Right cardiac atrium (tissue), 5 donors: ENCODE measurements at regions not wholly inside any gene's neighbourhood (a gene's known extent, or its start where the extent isn't known, plus 50 kb on each side); places are given as distances from the start of the nearest gene placed in this dataset.
"Not testable (repeated sequence)": the region's sequence is repeated elsewhere in the genome, so short reads cannot be mapped to it uniquely, and the experiment has no call there.

Source experiments
- ATAC-seq, 2 donors: fragments of 200-7000 bp; cut with Tn5 transposase; one replicate each; pipeline versions ENCODE4 v1.8.0 to v1.9.1; 2020; ENCODE audit warnings: moderate library complexity in 2 of 2, mild to moderate bottlenecking in 1 of 2
- DNase-seq, 3 donors: peaks; one replicate each; pipeline ENCODE4 v3.0.0-alpha.2; 2020
- H3K27ac ChIP-seq: one replicate; pipeline ENCODE4 v1.5.1; 2013; ENCODE audit warnings: mild to moderate bottlenecking, low read length, control low read depth, moderate library complexity
- H3K27me3 ChIP-seq: one replicate; pipeline ENCODE4 v1.6.1; 2013; ENCODE audit not compliant: control insufficient read depth, insufficient read depth
- H3K4me1 ChIP-seq: one replicate; pipeline ENCODE4 v1.6.1; 2013; ENCODE audit warnings: low read length; ENCODE audit not compliant: control insufficient read depth, insufficient read depth
- H3K4me3 ChIP-seq: one replicate; pipeline ENCODE4 v1.5.1; 2013; ENCODE audit warnings: low read length, control low read depth
- H3K9me3 ChIP-seq: one replicate; pipeline ENCODE4 v1.6.1; 2013; ENCODE audit warnings: low read length; ENCODE audit not compliant: control insufficient read depth
- WGBS: extraction: QIAGEN DNeasy Blood & Tissue Kit; methylation state at CpG from one replicate; pipeline ENCODE4 v1.1.7; 2013; 5-methylcytosine and 5-hydroxymethylcytosine counted together
- intact Hi-C, 4 donors: fragments of 100-400 bp; cut with DNase I; formaldehyde crosslinking; loops; one replicate each; pipeline versions ENCODE4 v1.11.0 to v1.14.0; 2022 to 2023
- donor health status: healthy with polysubstance abuse.
- donor health status: DM: no; HTN: yes; CAD: no.
- donor health status: DM: no; HTN: no; CAD: no.
- donor health status: DM: no; HTN: yes; CAD: no; lungs with severe emphysema.
- donor health status: DM: yes; HTN: yes; CAD: no.

GRCh38 chr6:144957236-144957937, 672.3 kb downstream of the UTRN start:
- H3K27me3 ChIP-seq = no peaks in the 10 kb centered on the region
- 97% methylated on average over 1 of the region's 1 CpG for whole genome bisulfite sequencing
- DNase-seq (no peak), ATAC-seq (no peak)
- no peaks in the 10 kb centered on the region for H3K9me3 ChIP-seq
- H3K4me1 ChIP-seq = no peaks in the 10 kb centered on the region
- intact Hi-C loops = no loop called here
- no peak overlapping the region for H3K4me3 ChIP-seq
- no peak overlapping the region for H3K27ac ChIP-seq

DNA sequence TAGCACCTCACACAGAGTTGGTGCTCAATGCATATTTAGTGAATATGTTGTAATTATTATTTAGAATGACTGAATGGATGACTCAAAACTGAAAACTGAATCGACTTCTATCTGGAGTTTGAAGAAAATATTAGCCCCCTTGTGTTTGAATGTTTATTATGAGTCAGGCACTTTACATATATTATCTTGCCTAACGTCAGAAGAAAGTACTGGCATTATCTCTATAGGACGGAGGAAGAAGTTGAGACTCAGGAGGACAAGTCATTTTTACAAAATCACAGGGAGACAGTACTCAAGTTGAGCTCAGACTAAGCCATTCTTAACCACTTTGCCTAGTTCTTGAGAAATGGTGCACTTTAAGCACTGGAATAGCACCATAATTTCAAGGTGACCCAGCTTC, 684.0 kb downstream of the UTRN start:
- 64% methylated on average over 3 of the region's 3 CpGs for WGBS
- Histone ChIP-seq H3K27ac (no peak overlapping the region), H3K4me3 (no peak overlapping the region), H3K4me1 (no peaks in the 10 kb centered on the region), H3K27me3 (no peaks in the 10 kb centered on the region), H3K9me3 (no peaks in the 10 kb centered on the region)
- intact Hi-C loops = no loop called here
- DNase-seq (no peak), ATAC-seq (no peak)

DNA sequence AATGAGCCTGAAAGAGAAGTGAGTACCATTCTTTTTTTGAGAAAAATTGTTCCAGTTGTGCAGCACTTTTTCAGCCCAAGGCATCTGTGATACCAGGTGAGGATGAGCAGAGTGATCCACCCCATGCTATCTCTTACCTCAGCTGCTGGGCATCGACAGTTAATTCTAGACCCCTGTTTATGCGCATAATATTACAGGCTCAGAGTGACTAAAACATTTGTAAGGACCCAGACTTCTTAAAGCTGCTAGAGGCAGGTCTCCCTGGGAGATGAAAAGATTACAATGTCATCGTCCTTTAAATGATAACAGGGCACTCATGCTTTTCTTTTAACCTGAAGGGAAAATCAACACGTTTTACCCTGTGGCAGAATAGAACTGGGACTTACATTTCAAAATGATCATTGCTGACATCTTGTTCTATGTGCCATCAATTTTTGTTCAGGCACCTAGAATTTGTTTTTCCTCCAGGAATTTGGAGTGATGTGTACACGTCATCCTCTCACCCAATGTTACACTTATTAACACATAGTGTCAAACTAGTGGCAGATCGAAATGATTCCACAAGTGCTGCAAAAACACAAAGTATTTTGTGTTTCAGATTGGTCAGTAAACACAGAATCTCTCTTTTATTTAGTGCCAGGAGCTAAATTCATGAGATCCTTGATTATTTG, 684.6 kb downstream of the UTRN start:
- Histone ChIP-seq H3K27ac (no peak overlapping the region), H3K27me3 (no peaks in the 10 kb centered on the region), H3K9me3 (no peaks in the 10 kb centered on the region), H3K4me3 (no peak overlapping the region), H3K4me1 (no peaks in the 10 kb centered on the region)
- ATAC-seq (no peak), DNase-seq (no peak)
- intact Hi-C loops = no loop called here
- 74% methylated on average over 6 of the region's 6 CpGs for WGBS

DNA sequence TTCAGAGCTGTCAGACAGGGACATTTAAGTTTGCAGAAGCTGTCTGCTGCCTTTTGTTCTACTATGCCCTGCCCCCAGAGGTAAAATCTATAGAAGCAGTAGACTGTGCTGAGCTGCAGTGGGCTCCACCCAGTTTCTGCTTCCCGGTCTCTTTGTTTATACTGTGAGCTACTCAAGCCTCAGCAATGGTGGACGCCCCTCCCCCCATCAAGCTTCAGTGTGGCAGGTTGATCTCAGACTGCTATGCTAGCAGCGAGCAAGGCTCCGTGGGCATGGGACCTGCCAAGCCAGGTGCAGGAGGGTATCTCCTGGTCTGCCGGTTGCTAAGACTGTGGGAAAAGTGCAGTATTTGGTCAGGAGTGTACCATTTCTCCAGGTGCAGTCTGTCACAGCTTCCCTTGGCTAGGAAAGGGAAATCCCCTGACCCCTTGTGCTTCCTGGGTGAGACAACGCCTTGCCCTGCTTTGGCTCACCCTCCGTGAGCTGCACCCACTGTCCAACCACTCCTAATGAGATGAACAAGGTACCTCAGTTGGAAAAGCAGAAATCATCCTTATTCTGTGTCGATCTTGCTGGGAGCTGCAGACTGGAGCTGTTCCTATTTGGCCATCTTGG, 692.2 kb downstream of the UTRN start:
- ATAC-seq, intact Hi-C loops: not testable (repeated sequence)

GRCh38 chr6:144978208-144978607, 693.1 kb downstream of the UTRN start:
- DNase-seq (no peak), ATAC-seq (no peak)
- no peak overlapping the region for H3K4me3 ChIP-seq
- no peaks in the 10 kb centered on the region for H3K27me3 ChIP-seq
- intact Hi-C loops = no loop called here
- H3K9me3 ChIP-seq = no peaks in the 10 kb centered on the region
- no peaks in the 10 kb centered on the region for H3K4me1 ChIP-seq
- H3K27ac ChIP-seq = no peak overlapping the region

More for the DNA sequence above, 692.2 kb downstream of the UTRN start:
- H3K27me3 ChIP-seq, H3K4me3 ChIP-seq, DNase-seq, H3K27ac ChIP-seq, H3K9me3 ChIP-seq, H3K4me1 ChIP-seq: not testable (repeated sequence)
- WGBS = 50% methylated on average over 8 of the region's 8 CpGs

GRCh38 chr6:144986271-144986670, 701.1 kb downstream of the UTRN start:
- no peaks in the 10 kb centered on the region for H3K27me3 ChIP-seq

GRCh38 chr6:144989319-144990107, 704.4 kb downstream of the UTRN start:
- Histone ChIP-seq H3K4me3 (no peak overlapping the region), H3K9me3 (no peaks in the 10 kb centered on the region), H3K27me3 (no peaks in the 10 kb centered on the region), H3K27ac (no peak overlapping the region), H3K4me1 (no peaks in the 10 kb centered on the region)
- DNase-seq (no peak), ATAC-seq (no peak)
- intact Hi-C loops = no loop called here
- 50% methylated on average over 5 of the region's 5 CpGs for WGBS

More at GRCh38 chr6:144986271-144986670, 701.1 kb downstream of the UTRN start:
- Histone ChIP-seq H3K27ac (no peak overlapping the region), H3K4me1 (no peaks in the 10 kb centered on the region), H3K9me3 (no peaks in the 10 kb centered on the region), H3K4me3 (no peak overlapping the region)
- 85% methylated on average over 2 of the region's 2 CpGs for WGBS
- DNase-seq (no peak), ATAC-seq (no peak)
- intact Hi-C loops = no loop called here

GRCh38 chr6:144990784-144991183, 705.6 kb downstream of the UTRN start:
- ATAC-seq (no peak), DNase-seq (no peak)
- Histone ChIP-seq H3K9me3 (no peaks in the 10 kb centered on the region), H3K4me1 (no peaks in the 10 kb centered on the region), H3K4me3 (no peak overlapping the region), H3K27ac (no peak overlapping the region), H3K27me3 (no peaks in the 10 kb centered on the region)
- 71% methylated on average over 3 of the region's 3 CpGs for WGBS
- intact Hi-C loops = no loop called here

DNA sequence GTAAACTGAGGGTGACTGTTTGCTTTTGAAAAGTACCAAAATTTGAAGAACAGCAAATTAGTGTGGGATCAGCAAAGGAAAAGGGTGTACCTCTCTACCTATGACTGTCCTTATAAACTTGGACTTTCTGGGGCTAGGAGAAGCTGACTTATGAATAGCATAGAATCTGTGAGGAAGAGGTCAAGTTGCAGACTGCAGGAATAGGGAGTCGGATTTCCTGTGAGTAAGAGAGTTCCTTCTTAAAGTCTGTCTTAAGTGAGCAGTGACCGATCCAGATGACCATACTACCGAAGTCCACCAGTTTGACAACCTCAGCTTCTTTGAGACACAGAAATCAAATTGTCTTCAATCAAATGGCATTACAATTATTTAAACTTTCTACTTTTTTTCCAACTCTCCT, 708.7 kb downstream of the UTRN start:
- Histone ChIP-seq H3K27ac (no peak overlapping the region), H3K27me3 (no peaks in the 10 kb centered on the region), H3K4me1 (no peaks in the 10 kb centered on the region), H3K4me3 (no peak overlapping the region), H3K9me3 (no peaks in the 10 kb centered on the region)
- no peak for DNase-seq
- WGBS = 63% methylated on average over 3 of the region's 3 CpGs
- no peak for ATAC-seq
- intact Hi-C loops = no loop called here

GRCh38 chr6:144997996-144998395, 712.9 kb downstream of the UTRN start:
- WGBS = 80% methylated on average over 3 of the region's 3 CpGs
- ATAC-seq (no peak), DNase-seq (no peak)
- no peaks in the 10 kb centered on the region for H3K4me1 ChIP-seq
- no peak overlapping the region for H3K4me3 ChIP-seq
- no peaks in the 10 kb centered on the region for H3K27me3 ChIP-seq
- intact Hi-C loops = no loop called here
- no peak overlapping the region for H3K27ac ChIP-seq
- no peaks in the 10 kb centered on the region for H3K9me3 ChIP-seq

DNA sequence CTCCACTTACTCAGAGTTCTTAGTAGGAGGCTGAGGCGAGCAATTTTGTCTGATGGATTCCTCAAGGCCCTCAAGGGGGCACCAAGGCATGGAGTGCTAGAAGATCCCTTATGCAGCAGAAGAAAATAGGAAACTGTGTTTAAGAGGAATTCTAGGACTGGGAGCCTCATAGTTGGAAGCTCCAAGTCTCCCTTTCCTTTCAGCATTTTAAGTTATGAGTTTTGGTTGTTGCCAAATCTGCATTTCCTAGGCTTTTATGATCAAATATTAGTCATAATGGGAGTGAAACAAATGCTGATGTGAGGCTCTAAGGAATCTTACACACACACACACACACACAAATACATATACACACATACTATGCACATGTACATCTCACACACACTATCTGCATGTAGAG, 714.0 kb downstream of the UTRN start:
- DNase-seq = no peak
- Histone ChIP-seq H3K27ac (no peak overlapping the region), H3K4me3 (no peak overlapping the region), H3K4me1 (no peaks in the 10 kb centered on the region), H3K27me3 (no peaks in the 10 kb centered on the region), H3K9me3 (no peaks in the 10 kb centered on the region)
- WGBS = 83% methylated on average over 1 of the region's 1 CpG
- ATAC-seq = no peak
- intact Hi-C loops = no loop called here
